Prostate gland (tissue), 2 donors: ENCODE measurements at regions not wholly inside any gene's neighbourhood (a gene's known extent, or its start where the extent isn't known, plus 50 kb on each side); places are given as distances from the start of the nearest gene placed in this dataset.
A peak's percentile ranks its signal among the peaks of the same experiment; 100 is the strongest.

Experiments used
- DNase-seq: peaks from one replicate; pipeline ENCODE4 v3.0.0-alpha.2; 2019; ENCODE audit warnings: low spot score
- H3K27ac ChIP-seq, 2 donors: fragments of 200-600 bp; sonication (generic); 2 replicates each; pipeline ENCODE4 v1.5.1; 2017 to 2019
- H3K27me3 ChIP-seq: fragments of 200-600 bp; sonication (generic); replicated peaks from 2 replicates; pipeline ENCODE4 v1.5.1; 2019; ENCODE audit not compliant: insufficient read depth
- H3K36me3 ChIP-seq, 2 donors: fragments of 200-600 bp; sonication (generic); 1 replicate in 1 of 2; 2 replicates in 1 of 2; pipeline versions ENCODE4 v1.5.1 to v1.8.1; 2017 to 2019
- H3K4me1 ChIP-seq: fragments of 200-600 bp; sonication (generic); replicated peaks from 2 replicates; pipeline ENCODE4 v1.5.1; 2019
- H3K4me3 ChIP-seq, 2 donors: fragments of 200-600 bp; sonication (generic); 2 replicates each; pipeline ENCODE4 v1.5.1; 2017 to 2019
- H3K9me3 ChIP-seq: fragments of 200-600 bp; sonication (generic); 2 replicates; pipeline ENCODE4 v1.5.1; 2017
- CTCF ChIP-seq, 4 experiments: fragments of 200-600 bp in 2 of 4; fragments of 450-650 bp in 2 of 4; sonication (generic) in 2 of 4; IDR thresholded peaks; 1 replicate in 3 of 4; 2 replicates in 1 of 4; pipeline ENCODE4 v1.5.1; 2016 to 2019; ENCODE audit warnings: antibody characterized with exemption in 4 of 4, mild to moderate bottlenecking in 2 of 4, moderate library complexity in 2 of 4
- POLR2A ChIP-seq: fragments of 450-650 bp; IDR thresholded peaks from one replicate; pipeline ENCODE4 v1.6.1; 2016; ENCODE audit warnings: antibody characterized with exemption, mild to moderate bottlenecking
- POLR2AphosphoS5 ChIP-seq: sonication (generic); formaldehyde crosslinking; IDR thresholded peaks from one replicate; pipeline ENCODE4 v1.6.1; 2017; ENCODE audit warnings: antibody characterized with exemption
- WGBS: methylation state at CpG from one replicate; pipeline ENCODE4 v1.1.5; 2018; 5-methylcytosine and 5-hydroxymethylcytosine counted together
- intact Hi-C: fragments of 100-400 bp; cut with DNase I; formaldehyde crosslinking; loops from one replicate; pipeline ENCODE4 v1.14.2; 2022

GRCh38 chr22:22717664-22718063, 73.2 kb downstream of the GGTLC2 start:
- no peak for TF ChIP-seq POLR2A
- no peak for TF ChIP-seq POLR2AphosphoS5
- no peak for TF ChIP-seq CTCF (IDR thresholded peaks at IDR 0.05)
- Histone ChIP-seq H3K9me3 (no peaks in the 10 kb centered on the region), H3K4me3 (no peak overlapping the region), H3K27me3 (no peaks in the 10 kb centered on the region), H3K27ac (no peak overlapping the region), H3K4me1 (no peaks in the 10 kb centered on the region), H3K36me3 (no peaks in the 10 kb centered on the region)
- DNase-seq = no peak
- WGBS = 68% methylated on average over 4 of the region's 4 CpGs
- intact Hi-C loops = no loop called here

DNA sequence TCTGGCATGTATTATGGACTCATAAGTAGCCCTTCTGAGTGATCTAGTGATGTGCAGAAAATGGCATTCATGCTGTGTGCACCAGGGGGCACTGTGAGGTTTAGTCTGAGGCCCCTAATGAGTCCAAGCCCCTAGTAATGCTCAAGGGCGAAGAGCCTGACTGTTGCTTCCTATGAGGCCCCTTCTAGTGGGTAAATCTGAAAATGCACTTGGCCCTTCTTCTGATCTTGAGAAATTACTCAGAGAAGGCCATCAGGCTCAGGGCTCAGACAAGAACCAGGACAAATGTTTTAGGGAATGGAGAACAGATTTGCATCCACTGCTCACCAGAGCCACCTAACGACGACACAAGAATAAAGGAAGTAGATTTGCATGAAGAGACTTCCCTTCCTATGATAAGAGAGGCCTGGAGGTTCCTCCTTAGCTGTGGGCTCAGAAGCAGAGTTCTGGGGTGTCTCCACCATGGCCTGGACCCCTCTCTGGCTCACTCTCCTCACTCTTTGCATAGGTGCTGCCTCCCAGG, 75.8 kb downstream of the GGTLC2 start:
- Histone ChIP-seq H3K27me3 (no peaks in the 10 kb centered on the region), H3K9me3 (no peaks in the 10 kb centered on the region), H3K4me3 (no peak overlapping the region), H3K36me3 (no peaks in the 10 kb centered on the region), H3K4me1 (no peaks in the 10 kb centered on the region), H3K27ac (no peak overlapping the region)
- no peak for TF ChIP-seq POLR2A
- TF ChIP-seq CTCF (IDR thresholded peaks at IDR 0.05) = peak in 3 of 4 experiments; percentile 7 to 23 (median 14)
- no peak for TF ChIP-seq POLR2AphosphoS5
- intact Hi-C loops = no loop called here
- WGBS = 61% methylated on average over 3 of the region's 3 CpGs
- no peak for DNase-seq

GRCh38 chr22:22720724-22721261, 76.4 kb downstream of the GGTLC2 start:
- TF ChIP-seq POLR2A (no peak), CTCF (IDR thresholded peaks at IDR 0.05) (no peak), POLR2AphosphoS5 (no peak)
- no peak overlapping the region for H3K27ac ChIP-seq
- H3K4me1 ChIP-seq = no peaks in the 10 kb centered on the region
- H3K9me3 ChIP-seq = no peaks in the 10 kb centered on the region
- DNase-seq = no peak
- H3K4me3 ChIP-seq = no peak overlapping the region
- 84% methylated on average over 6 of the region's 6 CpGs for WGBS
- intact Hi-C loops = no loop called here
- no peaks in the 10 kb centered on the region for H3K27me3 ChIP-seq
- H3K36me3 ChIP-seq = no peaks in the 10 kb centered on the region

DNA sequence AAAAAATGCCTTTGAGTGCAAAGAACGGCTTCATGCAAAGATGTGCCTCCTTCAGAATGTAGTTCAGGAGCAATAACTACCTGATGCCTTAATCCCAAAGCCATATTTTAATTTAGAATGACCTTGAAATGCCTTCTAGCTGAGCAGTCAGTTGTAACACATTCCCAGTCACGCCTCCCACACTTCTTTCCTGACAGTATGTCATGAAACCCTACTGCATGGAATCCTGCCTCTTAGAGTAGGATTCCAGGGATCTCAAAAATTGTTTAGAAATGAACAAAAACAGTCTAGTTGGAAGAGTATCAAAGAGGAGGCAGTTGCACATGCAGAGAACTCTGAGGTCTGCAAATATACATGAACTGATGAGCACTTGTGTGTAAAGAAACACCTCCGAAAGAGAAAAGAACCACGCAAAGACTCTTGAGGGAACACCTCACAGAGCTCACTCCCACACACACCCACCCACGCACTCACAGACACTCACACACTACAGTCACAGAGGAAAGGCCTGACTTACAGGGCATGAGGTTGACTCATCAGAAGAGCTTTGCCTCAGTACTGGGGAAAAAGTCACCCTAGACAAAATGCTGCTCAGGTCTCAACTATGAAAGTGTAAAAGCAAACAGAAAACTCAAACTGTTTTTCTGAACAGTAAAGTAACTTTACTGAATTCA, 77.4 kb downstream of the GGTLC2 start:
- H3K4me3 ChIP-seq = no peak overlapping the region
- no peak for DNase-seq
- H3K9me3 ChIP-seq = no peaks in the 10 kb centered on the region
- H3K4me1 ChIP-seq = no peaks in the 10 kb centered on the region
- no peak overlapping the region for H3K27ac ChIP-seq
- WGBS = 59% methylated on average over 5 of the region's 5 CpGs
- no peaks in the 10 kb centered on the region for H3K27me3 ChIP-seq
- H3K36me3 ChIP-seq = no peaks in the 10 kb centered on the region
- TF ChIP-seq CTCF (IDR thresholded peaks at IDR 0.05) (no peak), POLR2A (no peak), POLR2AphosphoS5 (no peak)
- intact Hi-C loops = no loop called here

- WGBS = 85% methylated on average over 5 of the region's 5 CpGs
- no peak overlapping the region for H3K27ac ChIP-seq
- H3K4me1 ChIP-seq = no peaks in the 10 kb centered on the region
- no peaks in the 10 kb centered on the region for H3K9me3 ChIP-seq
- intact Hi-C loops = no loop called here
- no peak overlapping the region for H3K4me3 ChIP-seq
- H3K36me3 ChIP-seq = no peaks in the 10 kb centered on the region
- no peaks in the 10 kb centered on the region for H3K27me3 ChIP-seq
- no peak for DNase-seq
- TF ChIP-seq POLR2A = no peak
- TF ChIP-seq POLR2AphosphoS5 = no peak
- no peak for TF ChIP-seq CTCF (IDR thresholded peaks at IDR 0.05)
Measured at GRCh38 chr22:22728382-22728781, 84.0 kb downstream of the GGTLC2 start.
